Cardiac muscle cell (in vitro differentiated cells and primary cell): ENCODE measurements at regions not wholly inside any gene's neighbourhood (a gene's known extent, or its start where the extent isn't known, plus 50 kb on each side); places are given as distances from the start of the nearest gene placed in this dataset.

Source experiments
- DNase-seq, 2 donors: peaks; one replicate each; pipeline versions ENCODE4 v3.0.0 to v3.0.0-alpha.2; 2010 to 2017; ENCODE audit warnings: low read depth in 1 of 2, low spot score in 1 of 2
- H3K27ac ChIP-seq: fragments of 200-600 bp; sonication (generic); 2 replicates; pipeline ENCODE4 v1.5.1; 2016
- H3K27me3 ChIP-seq: fragments of 200-600 bp; sonication (generic); 2 replicates; pipeline ENCODE4 v1.6.0; 2016; ENCODE audit warnings: control low read depth
- H3K36me3 ChIP-seq: fragments of 200-600 bp; sonication (generic); 2 replicates; pipeline ENCODE4 v1.5.1; 2016; ENCODE audit warnings: control low read depth
- H3K4me1 ChIP-seq: fragments of 200-600 bp; sonication (generic); 2 replicates; pipeline ENCODE4 v1.8.1; 2017; ENCODE audit warnings: low read depth, mild to moderate bottlenecking, mixed run types
- H3K4me3 ChIP-seq: fragments of 200-600 bp; sonication (generic); 2 replicates; pipeline ENCODE4 v1.5.1; 2016; ENCODE audit warnings: mild to moderate bottlenecking
- H3K9me3 ChIP-seq: fragments of 200-600 bp; sonication (generic); 2 replicates; pipeline ENCODE4 v1.5.1; 2017; ENCODE audit warnings: low read depth, mild to moderate bottlenecking, control low read depth
- CTCF ChIP-seq: IDR thresholded peaks from 2 replicates; pipeline ENCODE4 v1.5.1; 2012; ENCODE audit warnings: low read depth, mild to moderate bottlenecking, low read length

GRCh38 chrX:125709532-125709931, 389.9 kb downstream of the TEX13C start:
- Histone ChIP-seq H3K4me1 (no peaks in the 10 kb centered on the region), H3K4me3 (no peak overlapping the region), H3K36me3 (no peaks in the 10 kb centered on the region), H3K27me3 (no peaks in the 10 kb centered on the region), H3K27ac (no peak overlapping the region), H3K9me3 (no peaks in the 10 kb centered on the region)
- DNase-seq = no peak
- no peak for TF ChIP-seq CTCF

- Histone ChIP-seq H3K27me3 (no peaks in the 10 kb centered on the region), H3K4me3 (no peak overlapping the region), H3K36me3 (no peaks in the 10 kb centered on the region), H3K4me1 (no peaks in the 10 kb centered on the region), H3K9me3 (no peaks in the 10 kb centered on the region), H3K27ac (no peak overlapping the region)
- no peak for DNase-seq
- TF ChIP-seq CTCF = no peak
These were observed 390.9 kb downstream of the TEX13C start for GRCh38 chrX:125710403-125711062.

GRCh38 chrX:125711103-125711502, 391.4 kb downstream of the TEX13C start:
- no peak for TF ChIP-seq CTCF
- no peaks in the 10 kb centered on the region for H3K36me3 ChIP-seq
- no peaks in the 10 kb centered on the region for H3K27me3 ChIP-seq
- H3K4me3 ChIP-seq = no peak overlapping the region
- H3K27ac ChIP-seq = no peak overlapping the region
- no peaks in the 10 kb centered on the region for H3K4me1 ChIP-seq
- DNase-seq = no peak
- H3K9me3 ChIP-seq = no peaks in the 10 kb centered on the region

GRCh38 chrX:125713633-125714032, 394.0 kb downstream of the TEX13C start:
- H3K36me3 ChIP-seq = no peaks in the 10 kb centered on the region
- no peaks in the 10 kb centered on the region for H3K4me1 ChIP-seq
- no peaks in the 10 kb centered on the region for H3K9me3 ChIP-seq
- no peak for DNase-seq
- no peak overlapping the region for H3K27ac ChIP-seq
- no peaks in the 10 kb centered on the region for H3K27me3 ChIP-seq
- no peak overlapping the region for H3K4me3 ChIP-seq
- TF ChIP-seq CTCF = no peak

GRCh38 chrX:125727117-125727516, 407.4 kb downstream of the TEX13C start:
- no peak overlapping the region for H3K4me3 ChIP-seq

More at GRCh38 chrX:125727117-125727516, 407.4 kb downstream of the TEX13C start:
- Histone ChIP-seq H3K36me3 (no peaks in the 10 kb centered on the region), H3K27me3 (no peaks in the 10 kb centered on the region), H3K9me3 (no peaks in the 10 kb centered on the region), H3K4me1 (no peaks in the 10 kb centered on the region), H3K27ac (no peak overlapping the region)
- no peak for TF ChIP-seq CTCF
- no peak for DNase-seq
